Duodenal mucosa (tissue), 2 donors: ENCODE measurements at regions not wholly inside any gene's neighbourhood (a gene's known extent, or its start where the extent isn't known, plus 50 kb on each side); places are given as distances from the start of the nearest gene placed in this dataset.

Experiments used
- H3K27ac ChIP-seq: one replicate; pipeline ENCODE4 v1.7.0; 2013; ENCODE audit warnings: low read depth, low read length
- H3K27me3 ChIP-seq, 2 donors: one replicate each; pipeline ENCODE4 v1.7.0; 2013; ENCODE audit warnings: low read length in 2 of 2, control low read depth in 1 of 2; ENCODE audit not compliant: insufficient read depth in 2 of 2, control insufficient read depth in 1 of 2
- H3K36me3 ChIP-seq, 2 donors: one replicate each; pipeline ENCODE4 v1.7.0; 2013; ENCODE audit warnings: low read length in 2 of 2, control low read depth in 1 of 2; ENCODE audit not compliant: insufficient read depth in 2 of 2, control insufficient read depth in 1 of 2
- H3K4me1 ChIP-seq, 2 donors: one replicate each; pipeline ENCODE4 v1.7.0; 2013; ENCODE audit warnings: low read length in 2 of 2, control low read depth in 1 of 2; ENCODE audit not compliant: insufficient read depth in 2 of 2, control insufficient read depth in 1 of 2
- H3K4me3 ChIP-seq, 2 donors: one replicate each; pipeline ENCODE4 v1.7.0; 2013; ENCODE audit warnings: low read length in 2 of 2, low read depth in 1 of 2
- H3K9ac ChIP-seq, 2 donors: one replicate each; pipeline ENCODE4 v1.7.0; 2013; ENCODE audit warnings: low read length in 2 of 2, low read depth in 1 of 2
- H3K9me3 ChIP-seq, 2 donors: one replicate each; pipeline ENCODE4 v1.7.0; 2013; ENCODE audit warnings: low read length in 2 of 2, control low read depth in 1 of 2; ENCODE audit not compliant: control insufficient read depth in 1 of 2

DNA sequence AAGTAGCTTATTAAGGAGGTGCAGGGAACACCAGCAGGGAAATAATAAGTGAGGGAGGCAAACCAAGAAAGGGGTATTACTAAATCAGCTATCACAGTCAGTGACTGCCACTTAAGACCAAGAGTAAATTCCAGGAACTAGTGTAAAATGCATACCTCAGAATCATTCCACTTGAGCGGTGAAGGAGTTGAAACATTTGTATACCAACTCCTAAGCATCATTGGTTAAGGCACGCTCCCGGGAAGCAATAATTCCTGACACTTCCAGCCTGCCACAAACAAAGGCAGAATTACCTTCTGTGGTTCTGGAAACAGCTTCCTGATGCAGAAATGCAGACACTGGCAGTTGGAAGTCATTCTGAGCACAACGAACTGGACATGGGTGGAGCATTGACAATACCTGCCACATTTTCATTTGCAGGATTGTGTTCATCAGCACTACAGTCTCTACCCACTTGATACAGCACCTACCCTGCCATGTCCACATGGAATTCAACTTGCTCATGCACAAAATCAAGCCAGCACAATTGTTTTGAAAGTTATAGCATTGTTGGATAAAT lies 82.1 kb downstream of the PPP1R2C start:
- H3K27ac ChIP-seq, result no peak overlapping the region
- no peaks in the 10 kb centered on the region for H3K36me3 ChIP-seq
- H3K9ac ChIP-seq, result no peak overlapping the region

DNA sequence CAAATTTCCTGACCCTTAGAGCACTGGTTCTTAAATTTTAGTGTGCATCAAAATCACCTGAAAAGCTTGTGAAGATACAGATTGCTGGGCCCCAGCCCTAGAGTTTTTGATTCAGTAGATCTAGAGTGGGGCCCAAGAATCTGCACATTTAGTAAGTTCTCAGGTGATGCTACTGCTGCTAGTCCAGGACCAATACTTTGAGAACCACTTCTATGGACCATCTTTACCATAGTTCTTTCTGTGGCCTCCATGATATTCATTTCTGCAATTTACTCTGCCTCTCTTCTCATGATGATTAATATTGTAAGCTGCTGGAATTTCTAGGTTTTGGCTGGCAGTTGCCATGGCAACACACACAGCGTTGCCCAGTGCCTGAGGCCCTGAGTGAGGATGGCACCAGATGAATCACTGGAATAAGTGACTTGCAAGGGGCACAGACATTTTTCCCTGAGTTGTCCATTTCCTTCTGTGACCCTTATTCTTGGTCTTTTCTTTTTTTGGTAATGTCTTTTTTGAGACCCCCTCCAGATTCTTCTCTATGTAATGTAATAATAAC lies 83.6 kb downstream of the PPP1R2C start:
- H3K27me3 ChIP-seq, result no peaks in the 10 kb centered on the region
- H3K36me3 ChIP-seq, result no peaks in the 10 kb centered on the region
- H3K4me3 ChIP-seq, result no peak overlapping the region
- no peaks in the 10 kb centered on the region for H3K9me3 ChIP-seq
- no peak overlapping the region for H3K9ac ChIP-seq
- no peak overlapping the region for H3K27ac ChIP-seq
- H3K4me1 ChIP-seq, result no peaks in the 10 kb centered on the region

More for the DNA sequence above, 82.1 kb downstream of the PPP1R2C start:
- Histone ChIP-seq H3K27me3 (no peaks in the 10 kb centered on the region), H3K9me3 (no peaks in the 10 kb centered on the region), H3K4me1 (no peaks in the 10 kb centered on the region), H3K4me3 (no peak overlapping the region)

DNA sequence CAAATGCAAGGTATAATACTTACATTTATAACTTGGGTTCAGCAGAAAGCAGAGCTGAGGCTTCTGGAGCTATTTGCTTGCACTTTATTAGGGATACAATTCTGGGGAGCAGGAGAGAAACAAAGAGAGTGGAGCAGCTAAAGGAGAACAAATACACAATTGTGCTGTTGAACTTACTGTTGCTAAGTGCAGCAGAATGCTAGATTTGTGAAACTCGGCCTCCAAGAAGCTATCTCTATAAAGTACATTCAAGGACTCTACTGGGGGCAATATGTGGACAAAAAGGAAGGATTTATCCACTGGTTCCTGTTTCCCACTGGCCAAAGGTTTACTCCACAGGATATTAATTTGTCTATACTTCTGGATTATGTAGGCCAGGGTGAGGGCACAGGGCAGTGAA lies 86.8 kb downstream of the PPP1R2C start:
- Histone ChIP-seq H3K9ac (no peak overlapping the region), H3K27ac (no peak overlapping the region), H3K4me1 (no peaks in the 10 kb centered on the region), H3K36me3 (no peaks in the 10 kb centered on the region), H3K9me3 (no peaks in the 10 kb centered on the region), H3K4me3 (no peak overlapping the region), H3K27me3 (no peaks in the 10 kb centered on the region)

DNA sequence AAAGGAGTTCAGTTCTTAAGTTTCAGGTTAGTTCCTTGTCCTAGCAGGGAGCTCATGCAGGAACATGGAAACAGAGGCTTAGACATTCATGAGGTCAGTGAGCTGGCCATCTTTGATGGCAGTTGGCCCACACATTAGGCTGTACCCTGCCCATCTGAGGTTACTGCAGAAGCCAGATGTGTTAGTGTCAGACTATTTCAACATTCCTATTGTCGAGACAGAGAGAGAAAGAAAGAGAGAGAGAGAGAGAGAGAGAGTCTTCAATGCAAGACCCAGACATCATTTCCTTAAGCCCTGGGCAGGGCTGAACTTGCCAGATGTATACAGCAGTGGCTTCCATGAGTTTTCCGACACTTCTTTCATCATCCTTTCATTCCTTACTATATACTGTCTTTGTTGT lies 91.3 kb downstream of the PPP1R2C start:
- no peaks in the 10 kb centered on the region for H3K4me1 ChIP-seq
- H3K27ac ChIP-seq, result no peak overlapping the region
- H3K27me3 ChIP-seq, result no peaks in the 10 kb centered on the region
- no peaks in the 10 kb centered on the region for H3K9me3 ChIP-seq
- H3K4me3 ChIP-seq, result no peak overlapping the region
- no peaks in the 10 kb centered on the region for H3K36me3 ChIP-seq
- no peak overlapping the region for H3K9ac ChIP-seq

DNA sequence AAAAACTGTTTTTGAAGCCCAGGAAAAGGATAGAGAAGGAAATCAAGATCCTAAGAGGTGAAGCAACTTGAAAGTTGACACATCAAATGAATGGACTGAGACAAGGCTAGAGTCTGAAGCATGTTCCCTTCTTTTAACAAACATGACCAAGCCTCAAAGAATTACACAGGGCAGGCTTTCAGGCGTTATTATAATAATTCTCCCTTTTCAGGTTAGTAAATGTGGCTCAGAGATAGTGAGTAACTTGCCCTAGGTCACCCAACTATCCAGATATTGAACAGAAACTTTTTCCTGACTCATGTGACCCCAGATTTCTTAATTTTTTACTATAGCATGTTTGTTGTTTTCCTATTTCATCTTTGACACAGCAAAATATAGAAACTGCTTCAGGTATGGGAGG lies 91.7 kb downstream of the PPP1R2C start:
- no peaks in the 10 kb centered on the region for H3K4me1 ChIP-seq
- H3K27ac ChIP-seq, result no peak overlapping the region
- H3K9ac ChIP-seq, result no peak overlapping the region
- H3K4me3 ChIP-seq, result no peak overlapping the region
- H3K9me3 ChIP-seq, result no peaks in the 10 kb centered on the region
- H3K27me3 ChIP-seq, result no peaks in the 10 kb centered on the region
- H3K36me3 ChIP-seq, result no peaks in the 10 kb centered on the region

DNA sequence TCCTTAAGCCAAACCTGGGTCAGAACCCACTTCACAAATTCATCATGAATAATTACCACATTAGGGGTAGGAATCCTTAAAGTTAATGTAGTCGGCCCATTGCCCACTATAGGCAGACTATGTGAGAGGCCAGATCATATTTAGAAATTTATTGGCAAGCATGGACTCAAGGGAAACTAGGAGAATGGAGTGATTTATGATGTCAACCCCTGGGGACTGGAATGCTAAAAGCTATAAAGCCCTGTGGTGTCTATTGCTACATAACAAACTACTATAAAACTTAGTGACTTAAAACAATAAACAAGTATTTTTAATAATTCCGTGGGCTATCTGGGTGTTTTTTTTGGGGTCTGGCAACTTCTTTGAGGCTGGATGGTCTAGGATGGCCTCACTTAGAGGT lies 93.9 kb downstream of the PPP1R2C start:
- Histone ChIP-seq H3K27ac (no peak overlapping the region), H3K9ac (no peak overlapping the region), H3K36me3 (no peaks in the 10 kb centered on the region), H3K4me1 (no peaks in the 10 kb centered on the region), H3K27me3 (no peaks in the 10 kb centered on the region), H3K9me3 (no peaks in the 10 kb centered on the region), H3K4me3 (no peak overlapping the region)

DNA sequence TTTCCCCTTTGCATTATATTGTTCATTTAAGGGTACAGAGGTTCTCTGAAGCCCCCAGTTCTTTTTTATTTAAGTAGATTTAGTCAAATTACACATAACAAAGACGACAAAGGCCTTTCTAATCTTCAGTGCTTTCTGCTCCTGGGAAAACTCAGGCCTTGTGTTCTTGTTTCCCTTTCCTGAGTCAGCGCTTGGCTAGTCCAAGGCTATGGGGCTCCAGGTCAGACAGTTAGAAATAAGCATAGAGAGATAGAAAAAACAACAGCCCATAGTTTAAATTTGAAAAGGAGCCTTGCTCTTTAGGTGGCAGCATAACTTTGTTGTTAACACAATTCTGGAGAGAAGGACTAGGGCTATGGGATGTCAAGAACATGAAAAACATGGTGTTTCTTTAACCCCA lies 97.3 kb downstream of the PPP1R2C start:
- no peaks in the 10 kb centered on the region for H3K9me3 ChIP-seq
- H3K36me3 ChIP-seq, result no peaks in the 10 kb centered on the region
- H3K9ac ChIP-seq, result no peak overlapping the region
- no peaks in the 10 kb centered on the region for H3K27me3 ChIP-seq
- H3K4me1 ChIP-seq, result no peaks in the 10 kb centered on the region
- H3K4me3 ChIP-seq, result no peak overlapping the region
- H3K27ac ChIP-seq, result no peak overlapping the region

DNA sequence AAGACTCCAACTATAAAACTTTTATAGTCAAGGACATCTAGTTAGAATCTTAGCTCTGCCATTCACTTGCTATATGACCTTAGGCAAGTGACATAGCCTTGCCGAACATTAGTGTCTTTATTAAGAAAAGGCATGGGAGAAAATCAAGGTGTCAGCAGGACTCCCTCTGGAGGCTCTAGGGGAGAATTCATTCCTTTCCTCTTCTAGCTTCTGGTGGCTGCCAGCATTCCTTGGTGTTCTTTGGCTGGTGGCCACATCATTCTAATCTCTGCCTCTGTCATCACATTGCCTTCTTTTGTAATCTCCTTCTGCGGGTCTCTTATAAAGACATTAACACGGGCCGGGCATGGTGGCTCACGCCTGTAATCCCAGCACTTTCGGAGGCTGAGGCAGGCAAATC lies 99.8 kb downstream of the PPP1R2C start:
- no peaks in the 10 kb centered on the region for H3K4me1 ChIP-seq
- H3K4me3 ChIP-seq, result no peak overlapping the region
- no peak overlapping the region for H3K9ac ChIP-seq
- H3K36me3 ChIP-seq, result no peaks in the 10 kb centered on the region
- no peaks in the 10 kb centered on the region for H3K9me3 ChIP-seq
- no peak overlapping the region for H3K27ac ChIP-seq
- H3K27me3 ChIP-seq, result no peaks in the 10 kb centered on the region

DNA sequence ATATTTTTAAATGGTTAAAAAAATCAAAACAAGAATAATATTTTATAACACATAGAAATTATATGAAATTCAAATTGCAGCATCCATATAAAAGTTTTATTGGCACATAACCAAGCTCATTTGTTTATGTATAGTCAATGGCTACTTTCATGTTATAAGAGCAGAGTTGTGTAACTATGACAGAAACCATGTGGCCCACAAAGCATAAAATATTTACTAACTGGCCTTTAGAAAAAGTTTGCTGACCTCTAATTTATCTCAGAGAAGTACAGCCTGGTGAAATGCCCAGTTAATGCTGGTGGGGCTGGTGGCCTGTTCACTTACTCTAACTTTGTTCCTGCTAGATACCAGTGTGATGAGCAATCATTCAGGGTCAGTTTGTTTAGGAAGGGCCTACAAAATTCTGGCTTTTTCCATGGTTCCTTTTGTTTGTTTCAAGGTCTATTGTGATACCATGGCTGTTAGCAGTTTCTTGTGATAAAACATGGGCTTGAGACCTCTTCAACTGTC lies 104.6 kb downstream of the PPP1R2C start:
- no peaks in the 10 kb centered on the region for H3K36me3 ChIP-seq

DNA sequence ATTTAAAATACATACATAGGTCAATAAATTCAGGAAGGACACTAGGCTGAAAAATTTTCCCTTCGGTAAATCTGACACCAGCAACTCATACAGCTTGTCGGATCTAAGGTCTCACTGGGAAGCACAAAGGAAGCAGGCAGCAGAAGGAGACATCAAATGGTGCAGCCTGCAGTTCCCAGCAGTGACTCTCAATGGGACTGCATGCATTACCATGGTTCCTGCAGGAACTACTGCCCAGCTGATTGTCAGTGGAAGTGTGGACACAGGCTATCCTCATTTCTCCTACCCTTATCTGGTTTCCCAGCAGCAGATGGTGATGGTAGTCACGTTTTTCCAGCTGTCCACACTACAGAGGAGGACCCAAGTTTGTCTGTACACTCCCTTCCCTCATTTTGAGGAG lies 113.3 kb downstream of the PPP1R2C start:
- H3K27ac ChIP-seq, result no peak overlapping the region
- H3K27me3 ChIP-seq, result no peaks in the 10 kb centered on the region
- H3K4me3 ChIP-seq, result no peak overlapping the region
- H3K9ac ChIP-seq, result no peak overlapping the region
- H3K9me3 ChIP-seq, result no peaks in the 10 kb centered on the region
- no peaks in the 10 kb centered on the region for H3K36me3 ChIP-seq
- no peaks in the 10 kb centered on the region for H3K4me1 ChIP-seq

More for the DNA sequence above, 104.6 kb downstream of the PPP1R2C start:
- no peak overlapping the region for H3K4me3 ChIP-seq
- no peak overlapping the region for H3K27ac ChIP-seq
- no peaks in the 10 kb centered on the region for H3K4me1 ChIP-seq
- no peaks in the 10 kb centered on the region for H3K9me3 ChIP-seq
- H3K27me3 ChIP-seq, result no peaks in the 10 kb centered on the region
- no peak overlapping the region for H3K9ac ChIP-seq
